GM13977 (cell line): ENCODE measurements at regions not wholly inside any gene's neighbourhood (a gene's known extent, or its start where the extent isn't known, plus 50 kb on each side); places are given as distances from the start of the nearest gene placed in this dataset.

ENCODE experiments used
- DNase-seq: peaks from one replicate; pipeline ENCODE4 v3.0.0; 2012; ENCODE audit warnings: low spot score
- in situ Hi-C: fragments of 300-500 bp; cut with MboI; formaldehyde crosslinking; loops from one replicate; pipeline ENCODE4 v1.12.0; 2022; ENCODE audit warnings: low sequenced_read_pairs, low pct_unique_long_range_greater_than_20kb, mixed read lengths, inconsistent platforms; ENCODE audit not compliant: unreplicated experiment
- TF ChIP-seq, protein P1 (sequence below): IDR thresholded peaks from 2 replicates; pipeline ENCODE4 v1.5.1; 2012; ENCODE audit warnings: mild to moderate bottlenecking, control low read depth; ENCODE audit not compliant: insufficient read depth; ENCODE audit errors: extremely low read depth, missing control alignments

- no peak for DNase-seq
- in situ Hi-C loops: no loop called here
- TF ChIP-seq, protein P1, sequence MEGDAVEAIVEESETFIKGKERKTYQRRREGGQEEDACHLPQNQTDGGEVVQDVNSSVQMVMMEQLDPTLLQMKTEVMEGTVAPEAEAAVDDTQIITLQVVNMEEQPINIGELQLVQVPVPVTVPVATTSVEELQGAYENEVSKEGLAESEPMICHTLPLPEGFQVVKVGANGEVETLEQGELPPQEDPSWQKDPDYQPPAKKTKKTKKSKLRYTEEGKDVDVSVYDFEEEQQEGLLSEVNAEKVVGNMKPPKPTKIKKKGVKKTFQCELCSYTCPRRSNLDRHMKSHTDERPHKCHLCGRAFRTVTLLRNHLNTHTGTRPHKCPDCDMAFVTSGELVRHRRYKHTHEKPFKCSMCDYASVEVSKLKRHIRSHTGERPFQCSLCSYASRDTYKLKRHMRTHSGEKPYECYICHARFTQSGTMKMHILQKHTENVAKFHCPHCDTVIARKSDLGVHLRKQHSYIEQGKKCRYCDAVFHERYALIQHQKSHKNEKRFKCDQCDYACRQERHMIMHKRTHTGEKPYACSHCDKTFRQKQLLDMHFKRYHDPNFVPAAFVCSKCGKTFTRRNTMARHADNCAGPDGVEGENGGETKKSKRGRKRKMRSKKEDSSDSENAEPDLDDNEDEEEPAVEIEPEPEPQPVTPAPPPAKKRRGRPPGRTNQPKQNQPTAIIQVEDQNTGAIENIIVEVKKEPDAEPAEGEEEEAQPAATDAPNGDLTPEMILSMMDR: no peak
Measured at GRCh38 chr2:17115466-17115865, 402.8 kb downstream of the RAD51AP2 start.

DNA sequence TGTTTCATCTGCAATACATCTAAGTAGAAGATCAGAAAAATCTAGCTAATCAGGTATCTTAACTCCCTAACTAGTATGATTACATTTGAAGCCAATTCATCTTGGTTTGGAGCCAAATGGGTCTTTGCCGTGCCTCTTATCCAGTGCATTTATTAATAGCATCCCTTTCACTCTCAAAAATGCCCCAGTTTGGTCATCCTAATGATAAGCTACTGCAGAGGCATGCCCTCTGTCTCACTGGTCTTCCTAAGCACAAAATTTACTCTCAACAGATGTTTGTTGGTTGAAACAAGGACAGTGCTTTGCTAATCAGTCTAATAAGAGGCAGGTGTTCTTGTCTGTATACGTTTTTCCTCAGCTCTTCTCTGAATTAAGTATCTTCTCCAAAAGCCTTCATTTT is 403.2 kb downstream of the RAD51AP2 start:
- DNase-seq: no peak
- TF ChIP-seq, protein P1: no peak
- in situ Hi-C loops: no loop called here

- DNase-seq: no peak
- TF ChIP-seq, protein P1: no peak
- in situ Hi-C loops: no loop called here
Measured at GRCh38 chr2:17107871-17108270, 410.4 kb downstream of the RAD51AP2 start.

GRCh38 chr2:17107151-17107550 is 411.1 kb downstream of the RAD51AP2 start:
- in situ Hi-C loops: no loop called here
- TF ChIP-seq, protein P1: no peak
- DNase-seq: no peak

- TF ChIP-seq, protein P1: no peak
- no peak for DNase-seq
- in situ Hi-C loops: no loop called here
Measured at GRCh38 chr2:17106418-17106817, 411.8 kb downstream of the RAD51AP2 start.

DNA sequence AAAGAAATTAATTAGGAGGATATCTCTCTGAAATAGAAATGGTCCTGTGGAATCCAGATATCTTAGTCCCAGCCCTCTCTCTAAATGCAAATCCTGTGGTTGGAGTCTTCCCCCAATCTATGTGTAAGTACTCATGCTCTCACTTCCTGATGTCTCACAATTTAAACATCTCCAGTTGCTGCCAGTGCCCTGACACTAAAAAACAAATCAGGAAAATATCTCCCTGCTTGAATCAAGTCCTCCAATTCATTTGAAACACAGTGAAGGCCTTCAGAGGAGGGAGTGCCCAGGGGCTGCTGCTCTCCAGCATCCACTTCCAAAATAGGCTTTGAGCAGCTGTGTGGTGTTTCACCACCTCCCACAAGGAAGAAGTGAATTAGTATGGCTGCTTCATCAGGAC is 413.8 kb downstream of the RAD51AP2 start:
- no peak for DNase-seq
- TF ChIP-seq, protein P1: no peak
- in situ Hi-C loops: no loop called here

DNA sequence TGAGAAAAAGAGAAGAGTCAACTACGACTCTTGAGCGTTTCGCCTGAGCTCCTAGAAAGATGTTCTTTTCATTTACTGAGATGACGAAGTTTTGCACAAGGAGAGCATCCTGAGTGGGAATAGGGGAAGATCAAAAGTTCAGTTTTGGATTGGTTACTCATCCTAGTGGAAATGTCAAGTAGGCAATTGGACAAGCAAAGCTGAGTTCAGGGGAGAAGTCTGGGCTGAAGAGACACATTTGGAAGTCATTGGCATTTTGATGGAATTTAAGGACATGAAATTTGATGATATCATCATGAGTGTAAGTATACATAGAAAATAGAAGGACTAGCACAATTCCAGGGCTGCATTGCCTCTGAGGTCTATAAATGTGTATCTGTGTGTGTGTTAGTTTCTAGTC is 416.6 kb downstream of the RAD51AP2 start:
- in situ Hi-C loops: no loop called here
- TF ChIP-seq, protein P1: no peak
- DNase-seq: no peak
